RWPE2 (cell line): ENCODE measurements at regions not wholly inside any gene's neighbourhood (a gene's known extent, or its start where the extent isn't known, plus 50 kb on each side); places are given as distances from the start of the nearest gene placed in this dataset.

Source experiments
- ATAC-seq: fragments of 200-7000 bp; cut with Tn5 transposase; 3 replicates; pipeline ENCODE4 v1.9.1; 2021; ENCODE audit warnings: low read depth
- DNase-seq: peaks from one replicate; pipeline ENCODE4 v3.0.0-alpha.2; 2020; ENCODE audit warnings: low spot score
- H3K27ac ChIP-seq: fragments of 450-650 bp; 2 replicates; pipeline ENCODE4 v1.5.1; 2017; ENCODE audit warnings: mild to moderate bottlenecking; ENCODE audit not compliant: poor library complexity, severe bottlenecking
- H3K27me3 ChIP-seq: fragments of 250-450 bp; sonication (Bioruptor Pico); 2 replicates; pipeline ENCODE4 v1.5.1; 2021; ENCODE audit warnings: mild to moderate bottlenecking, moderate library complexity; ENCODE audit not compliant: insufficient read depth, poor library complexity, severe bottlenecking
- H3K36me3 ChIP-seq: fragments of 250-450 bp; sonication (Bioruptor Pico); 2 replicates; pipeline ENCODE4 v1.5.1; 2020; ENCODE audit warnings: low read depth, mild to moderate bottlenecking, moderate library complexity
- H3K4me1 ChIP-seq: fragments of 250-450 bp; sonication (Bioruptor Pico); 2 replicates; pipeline ENCODE4 v1.5.1; 2021; ENCODE audit warnings: mild to moderate bottlenecking, moderate library complexity; ENCODE audit not compliant: insufficient read depth, poor library complexity, severe bottlenecking
- H3K4me3 ChIP-seq: fragments of 250-450 bp; sonication (Bioruptor Pico); 2 replicates; pipeline ENCODE4 v1.5.1; 2021; ENCODE audit warnings: mild to moderate bottlenecking, moderate library complexity; ENCODE audit not compliant: severe bottlenecking
- H3K9me3 ChIP-seq: fragments of 250-450 bp; sonication (Bioruptor Pico); 2 replicates; pipeline ENCODE4 v1.5.1; 2021; ENCODE audit warnings: mild to moderate bottlenecking, moderate library complexity; ENCODE audit not compliant: severe bottlenecking
- CTCF ChIP-seq: fragments of 450-650 bp; IDR thresholded peaks from one replicate; pipeline ENCODE4 v1.5.1; 2017; ENCODE audit warnings: mild to moderate bottlenecking, moderate library complexity; ENCODE audit not compliant: poor library complexity, severe bottlenecking

DNA sequence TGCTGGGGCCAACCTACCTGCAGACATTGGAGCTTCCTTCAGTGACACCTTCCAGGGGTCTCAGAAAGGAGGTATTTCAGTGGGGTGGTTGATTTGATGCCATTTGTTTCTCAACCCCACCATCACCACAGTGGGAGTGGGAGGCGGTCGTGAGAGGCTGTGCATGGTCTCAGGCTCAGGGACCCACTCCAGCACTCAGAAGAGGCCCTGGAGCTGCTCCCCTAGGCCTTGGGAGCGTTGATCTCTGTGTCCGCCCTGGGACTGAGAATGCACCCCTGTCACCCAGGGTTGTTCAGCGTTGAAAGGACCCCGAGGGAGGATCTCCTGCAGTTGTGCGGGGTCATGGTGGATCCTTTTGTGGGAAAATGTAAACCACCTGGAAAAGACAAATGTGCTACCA is 410.6 kb downstream of the GLRX3 start:
- no peak for ATAC-seq
- no peak overlapping the region for H3K4me3 ChIP-seq
- no peaks in the 10 kb centered on the region for H3K36me3 ChIP-seq
- H3K27me3 ChIP-seq = no peaks in the 10 kb centered on the region
- DNase-seq = no peak
- no peak for TF ChIP-seq CTCF
- H3K27ac ChIP-seq = no peak overlapping the region
- no peaks in the 10 kb centered on the region for H3K9me3 ChIP-seq
- no peaks in the 10 kb centered on the region for H3K4me1 ChIP-seq

DNA sequence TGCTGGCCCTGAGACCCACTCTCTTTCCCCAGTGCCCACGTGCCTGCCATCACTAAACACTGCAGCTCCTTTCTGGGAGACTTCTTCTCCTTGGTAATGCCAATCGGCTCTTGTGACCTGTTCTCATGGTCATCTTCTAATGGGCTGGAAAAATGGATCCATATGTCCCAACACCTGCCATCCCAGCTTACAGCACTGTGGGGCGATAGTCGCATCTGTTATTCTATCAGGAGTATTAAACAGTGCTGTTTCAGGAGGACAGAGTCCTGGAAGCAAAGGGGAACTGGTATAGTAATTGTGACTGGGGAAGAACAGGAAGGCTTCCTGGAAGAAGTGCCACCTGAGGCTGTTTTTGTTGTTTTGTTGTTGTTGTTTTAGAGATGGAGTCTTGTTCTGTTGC is 411.2 kb downstream of the GLRX3 start:
- DNase-seq (no peak), ATAC-seq (no peak)
- H3K27ac ChIP-seq = no peak overlapping the region
- TF ChIP-seq CTCF = peak; percentile 29
- no peaks in the 10 kb centered on the region for H3K4me1 ChIP-seq
- no peaks in the 10 kb centered on the region for H3K9me3 ChIP-seq
- no peaks in the 10 kb centered on the region for H3K27me3 ChIP-seq
- no peak overlapping the region for H3K4me3 ChIP-seq
- H3K36me3 ChIP-seq = no peaks in the 10 kb centered on the region

- no peak for DNase-seq
- ATAC-seq = no peak
Observed at GRCh38 chr10:130550952-130551674, 414.9 kb downstream of the GLRX3 start.

GRCh38 chr10:130551676-130552075 is 415.5 kb downstream of the GLRX3 start:
- Histone ChIP-seq H3K4me1 (no peaks in the 10 kb centered on the region), H3K36me3 (no peaks in the 10 kb centered on the region), H3K4me3 (no peak overlapping the region), H3K9me3 (no peaks in the 10 kb centered on the region), H3K27ac (no peak overlapping the region), H3K27me3 (no peaks in the 10 kb centered on the region)
- TF ChIP-seq CTCF = no peak
- ATAC-seq (no peak), DNase-seq (no peak)

More at GRCh38 chr10:130550952-130551674, 414.9 kb downstream of the GLRX3 start:
- no peak overlapping the region for H3K4me3 ChIP-seq
- no peaks in the 10 kb centered on the region for H3K27me3 ChIP-seq
- TF ChIP-seq CTCF = no peak
- H3K9me3 ChIP-seq = no peaks in the 10 kb centered on the region
- H3K27ac ChIP-seq = no peak overlapping the region
- no peaks in the 10 kb centered on the region for H3K4me1 ChIP-seq
- H3K36me3 ChIP-seq = no peaks in the 10 kb centered on the region

DNA sequence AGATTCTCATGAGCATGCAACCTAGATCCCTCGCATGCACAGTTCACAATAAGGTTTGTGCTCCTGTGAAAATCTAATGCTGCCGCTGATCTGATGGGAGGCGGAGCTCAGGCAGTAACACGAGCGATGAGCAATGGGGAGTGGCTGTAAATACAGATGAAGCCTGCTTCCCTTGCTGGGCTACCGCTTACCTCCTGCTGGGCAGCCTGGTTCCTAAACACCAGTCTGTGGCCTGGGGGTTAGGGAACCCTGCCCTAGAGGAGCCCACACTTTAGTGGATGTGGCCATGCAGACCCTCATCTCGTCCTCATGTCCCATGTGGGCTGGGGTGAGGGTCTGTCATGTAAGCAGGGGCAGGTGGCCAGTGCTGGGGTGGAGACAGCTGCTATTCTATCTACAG is 417.6 kb downstream of the GLRX3 start:
- no peaks in the 10 kb centered on the region for H3K4me1 ChIP-seq
- no peak overlapping the region for H3K27ac ChIP-seq
- ATAC-seq (peak; percentile 52; the same call in 2 of the 3 replicates), DNase-seq (no peak)
- no peak overlapping the region for H3K4me3 ChIP-seq
- no peaks in the 10 kb centered on the region for H3K27me3 ChIP-seq
- no peak for TF ChIP-seq CTCF
- no peaks in the 10 kb centered on the region for H3K36me3 ChIP-seq
- H3K9me3 ChIP-seq = no peaks in the 10 kb centered on the region
